ENCODE measurements at regions not wholly inside any gene's neighbourhood (a gene's known extent, or its start where the extent isn't known, plus 50 kb on each side); places are given as distances from the start of the nearest gene placed in this dataset.
"Not testable (repeated sequence)": the region's sequence is repeated elsewhere in the genome, so short reads cannot be mapped to it uniquely, and the experiment has no call there.

GRCh38 chr3:39655718-39656117 is 153.7 kb upstream of the MYRIP start:
- DNase-seq (ENCODE audit: low read depth in 4 of 4, low spot score in 1 of 4): not testable (repeated sequence)

- DNase-seq (ENCODE audit: low read depth in 4 of 4, low spot score in 1 of 4): no peak
These were observed 152.3 kb upstream of the MYRIP start for GRCh38 chr3:39657075-39657474.

GRCh38 chr3:39657775-39658174 is 151.6 kb upstream of the MYRIP start:
- DNase-seq (ENCODE audit: low read depth in 4 of 4, low spot score in 1 of 4): no peak

GRCh38 chr3:39664931-39665330 is 144.5 kb upstream of the MYRIP start:
- DNase-seq (ENCODE audit: low read depth in 4 of 4, low spot score in 1 of 4): no peak

GRCh38 chr3:39665441-39665840 is 144.0 kb upstream of the MYRIP start:
- no peak for DNase-seq (ENCODE audit: low read depth in 4 of 4, low spot score in 1 of 4)

GRCh38 chr3:39668420-39668819 is 141.0 kb upstream of the MYRIP start:
- no peak for DNase-seq (ENCODE audit: low read depth in 4 of 4, low spot score in 1 of 4)

GRCh38 chr3:39671116-39671515 is 138.3 kb upstream of the MYRIP start:
- no peak for DNase-seq (ENCODE audit: low read depth in 4 of 4, low spot score in 1 of 4)

- DNase-seq (ENCODE audit: low read depth in 4 of 4, low spot score in 1 of 4): no peak
These were observed 137.8 kb upstream of the MYRIP start for GRCh38 chr3:39671600-39671999.

- no peak for DNase-seq (ENCODE audit: low read depth in 4 of 4, low spot score in 1 of 4)
These were observed 104.0 kb upstream of the MYRIP start for GRCh38 chr3:39705351-39705900.

GRCh38 chr3:39707314-39707909 is 102.0 kb upstream of the MYRIP start:
- no peak for DNase-seq (ENCODE audit: low read depth in 4 of 4, low spot score in 1 of 4)

- no peak for DNase-seq (ENCODE audit: low read depth in 4 of 4, low spot score in 1 of 4)
These were observed 96.9 kb upstream of the MYRIP start for GRCh38 chr3:39712413-39713048.

GRCh38 chr3:39713341-39713740 is 96.1 kb upstream of the MYRIP start:
- DNase-seq (ENCODE audit: low read depth in 4 of 4, low spot score in 1 of 4): not testable (repeated sequence)

- no peak for DNase-seq (ENCODE audit: low read depth in 4 of 4, low spot score in 1 of 4)
These were observed 92.6 kb upstream of the MYRIP start for GRCh38 chr3:39716849-39717248.

- DNase-seq (ENCODE audit: low read depth in 4 of 4, low spot score in 1 of 4): no peak
These were observed 90.5 kb upstream of the MYRIP start for GRCh38 chr3:39718674-39719595.

- no peak for DNase-seq (ENCODE audit: low read depth in 4 of 4, low spot score in 1 of 4)
These were observed 88.3 kb upstream of the MYRIP start for GRCh38 chr3:39721076-39721475.

GRCh38 chr3:39724233-39724846 is 85.1 kb upstream of the MYRIP start:
- DNase-seq (ENCODE audit: low read depth in 4 of 4, low spot score in 1 of 4): no peak

GRCh38 chr3:39725321-39725720 is 84.1 kb upstream of the MYRIP start:
- no peak for DNase-seq (ENCODE audit: low read depth in 4 of 4, low spot score in 1 of 4)

GRCh38 chr3:39727415-39727814 is 82.0 kb upstream of the MYRIP start:
- no peak for DNase-seq (ENCODE audit: low read depth in 4 of 4, low spot score in 1 of 4)

- DNase-seq (ENCODE audit: low read depth in 4 of 4, low spot score in 1 of 4): no peak
These were observed 75.6 kb upstream of the MYRIP start for GRCh38 chr3:39733804-39734203.

GRCh38 chr3:39739658-39740057 is 69.8 kb upstream of the MYRIP start:
- not testable (repeated sequence) for DNase-seq (ENCODE audit: low read depth in 4 of 4, low spot score in 1 of 4)

- DNase-seq (ENCODE audit: low read depth in 4 of 4, low spot score in 1 of 4): no peak
These were observed 64.7 kb upstream of the MYRIP start for GRCh38 chr3:39744746-39745145.
